ENCODE measurements at regions not wholly inside any gene's neighbourhood (a gene's known extent, or its start where the extent isn't known, plus 50 kb on each side); places are given as distances from the start of the nearest gene placed in this dataset.

DNA sequence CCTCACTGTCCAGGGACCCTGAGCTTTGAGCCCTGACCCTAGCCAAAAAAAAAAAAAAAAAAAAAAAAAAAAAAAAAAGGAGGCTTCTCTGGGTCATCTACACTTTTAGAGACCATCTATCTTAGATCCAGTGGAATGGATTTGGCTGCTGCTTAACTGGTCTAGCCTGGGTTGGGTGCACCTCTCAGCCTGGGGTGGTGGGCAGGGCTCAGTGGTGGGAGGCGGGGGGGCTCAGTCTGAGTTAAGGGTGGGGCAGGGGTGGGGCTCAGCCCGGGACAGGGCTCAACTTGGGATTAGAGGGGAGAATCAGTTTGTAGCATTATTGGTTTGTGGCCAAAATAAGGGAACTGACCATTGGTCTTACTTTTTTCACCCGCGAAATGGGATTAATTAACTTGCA lies 139.2 kb downstream of the TPRA1 start:
- Histone ChIP-seq H3K4me3 (ENCODE audit: low read depth in 1 of 2, low read length in 1 of 2) (no peak overlapping the region), H3K9me3 (no peaks in the 10 kb centered on the region), H3K27ac (no peak overlapping the region), H3K27me3 (peaks cover 43% of the 10 kb centered on the region), H3K4me1 (ENCODE audit: control insufficient read depth in 1 of 2, insufficient read depth in 1 of 2, low read depth in 1 of 2, low read length in 1 of 2) (no peaks in the 10 kb centered on the region), H3K36me3 (no peaks in the 10 kb centered on the region)
- TF ChIP-seq, protein P1, sequence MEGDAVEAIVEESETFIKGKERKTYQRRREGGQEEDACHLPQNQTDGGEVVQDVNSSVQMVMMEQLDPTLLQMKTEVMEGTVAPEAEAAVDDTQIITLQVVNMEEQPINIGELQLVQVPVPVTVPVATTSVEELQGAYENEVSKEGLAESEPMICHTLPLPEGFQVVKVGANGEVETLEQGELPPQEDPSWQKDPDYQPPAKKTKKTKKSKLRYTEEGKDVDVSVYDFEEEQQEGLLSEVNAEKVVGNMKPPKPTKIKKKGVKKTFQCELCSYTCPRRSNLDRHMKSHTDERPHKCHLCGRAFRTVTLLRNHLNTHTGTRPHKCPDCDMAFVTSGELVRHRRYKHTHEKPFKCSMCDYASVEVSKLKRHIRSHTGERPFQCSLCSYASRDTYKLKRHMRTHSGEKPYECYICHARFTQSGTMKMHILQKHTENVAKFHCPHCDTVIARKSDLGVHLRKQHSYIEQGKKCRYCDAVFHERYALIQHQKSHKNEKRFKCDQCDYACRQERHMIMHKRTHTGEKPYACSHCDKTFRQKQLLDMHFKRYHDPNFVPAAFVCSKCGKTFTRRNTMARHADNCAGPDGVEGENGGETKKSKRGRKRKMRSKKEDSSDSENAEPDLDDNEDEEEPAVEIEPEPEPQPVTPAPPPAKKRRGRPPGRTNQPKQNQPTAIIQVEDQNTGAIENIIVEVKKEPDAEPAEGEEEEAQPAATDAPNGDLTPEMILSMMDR (IDR thresholded peaks at IDR 0.05) = no peak

DNA sequence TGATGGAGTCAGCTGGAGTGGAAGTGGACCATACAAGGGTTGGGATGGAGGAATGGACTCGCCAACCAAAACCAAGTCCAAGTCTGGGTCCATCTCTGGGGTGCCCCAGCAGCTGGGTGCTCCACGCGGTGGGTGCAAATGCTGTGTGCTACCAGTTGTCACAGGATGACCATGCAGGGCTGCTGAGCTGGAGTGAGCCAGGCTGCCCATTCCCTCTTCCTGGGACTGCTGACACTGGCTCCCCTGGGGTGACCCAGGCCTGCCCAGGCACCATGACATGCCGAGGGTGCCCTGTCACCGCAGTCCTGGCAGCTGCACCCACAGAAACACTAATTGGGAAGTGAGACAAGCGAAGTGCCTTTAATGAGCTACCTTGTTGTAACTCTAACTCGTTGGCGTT lies 140.2 kb downstream of the TPRA1 start:
- H3K9me3 ChIP-seq = no peaks in the 10 kb centered on the region
- no peaks in the 10 kb centered on the region for H3K4me1 ChIP-seq (ENCODE audit: control insufficient read depth in 1 of 2, insufficient read depth in 1 of 2, low read depth in 1 of 2, low read length in 1 of 2)
- H3K27me3 ChIP-seq = peaks cover 33% of the 10 kb centered on the region
- H3K36me3 ChIP-seq = no peaks in the 10 kb centered on the region
- TF ChIP-seq, protein P1 (IDR thresholded peaks at IDR 0.05) = no peak
- no peak overlapping the region for H3K4me3 ChIP-seq (ENCODE audit: low read depth in 1 of 2, low read length in 1 of 2)
- no peak overlapping the region for H3K27ac ChIP-seq

DNA sequence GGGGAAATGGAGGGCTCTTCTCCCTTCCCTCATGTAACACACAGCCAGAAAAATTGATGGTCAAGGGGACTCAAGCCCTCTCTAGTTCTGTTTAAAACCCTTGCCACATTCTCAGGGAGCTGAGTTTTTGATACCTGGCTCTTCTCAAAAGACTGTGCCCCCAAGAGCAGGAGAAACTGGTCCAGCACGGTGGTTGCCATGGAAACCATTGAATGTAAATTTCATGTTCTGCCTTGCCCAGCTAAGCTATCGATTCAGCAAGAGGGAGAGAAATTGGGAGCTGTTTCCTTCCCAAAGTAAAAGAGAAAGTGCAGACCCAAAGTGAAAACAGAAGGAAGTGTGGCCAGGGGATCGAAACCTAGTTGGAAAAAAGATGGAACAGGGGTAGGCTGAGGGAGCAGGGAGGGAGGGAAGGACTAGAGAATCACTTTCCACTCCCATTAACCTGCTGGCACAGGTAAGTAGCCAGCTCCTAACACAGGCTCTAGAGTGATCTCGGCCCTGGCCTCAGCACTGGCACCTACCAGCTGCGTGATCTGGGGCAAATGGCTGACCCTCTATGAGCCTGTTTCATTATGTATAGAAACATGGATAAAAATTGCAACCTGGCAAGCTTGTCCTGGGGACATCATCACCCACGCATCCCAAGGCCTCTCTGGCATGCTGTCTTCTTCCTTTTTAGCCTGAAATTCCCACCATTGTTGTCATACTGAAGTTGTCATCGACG lies 140.9 kb downstream of the TPRA1 start:
- H3K4me1 ChIP-seq (ENCODE audit: control insufficient read depth in 1 of 2, insufficient read depth in 1 of 2, low read depth in 1 of 2, low read length in 1 of 2) = no peaks in the 10 kb centered on the region
- H3K4me3 ChIP-seq (ENCODE audit: low read depth in 1 of 2, low read length in 1 of 2) = no peak overlapping the region
- peaks cover 26% of the 10 kb centered on the region for H3K27me3 ChIP-seq
- TF ChIP-seq, protein P1 (IDR thresholded peaks at IDR 0.05) = no peak
- H3K36me3 ChIP-seq = no peaks in the 10 kb centered on the region
- no peaks in the 10 kb centered on the region for H3K9me3 ChIP-seq
- H3K27ac ChIP-seq = no peak overlapping the region

DNA sequence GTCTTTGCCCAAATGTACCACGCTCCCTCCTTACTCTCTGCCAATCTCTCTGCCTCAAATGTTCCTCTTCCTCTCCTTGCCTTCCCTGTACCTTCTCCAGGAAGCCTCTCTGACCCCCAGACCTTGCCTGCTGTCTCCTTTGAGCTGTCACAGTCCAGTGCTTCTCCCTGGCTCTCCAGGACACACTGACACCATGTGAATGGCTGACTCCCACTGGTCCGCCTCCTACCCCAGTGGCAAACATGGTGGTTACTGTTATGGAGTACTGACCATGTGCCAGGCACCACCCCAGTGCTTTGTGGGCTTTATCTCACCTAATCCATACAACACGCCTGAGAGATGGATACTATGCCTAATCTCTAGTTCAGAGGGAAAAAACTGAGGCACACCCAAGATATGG lies 141.9 kb downstream of the TPRA1 start:
- TF ChIP-seq, protein P1 (IDR thresholded peaks at IDR 0.05) = no peak
- peaks cover 17% of the 10 kb centered on the region for H3K27me3 ChIP-seq
- H3K36me3 ChIP-seq = no peaks in the 10 kb centered on the region
- H3K9me3 ChIP-seq = no peaks in the 10 kb centered on the region
- H3K4me3 ChIP-seq (ENCODE audit: low read depth in 1 of 2, low read length in 1 of 2) = no peak overlapping the region
- no peak overlapping the region for H3K27ac ChIP-seq
- no peaks in the 10 kb centered on the region for H3K4me1 ChIP-seq (ENCODE audit: control insufficient read depth in 1 of 2, insufficient read depth in 1 of 2, low read depth in 1 of 2, low read length in 1 of 2)

DNA sequence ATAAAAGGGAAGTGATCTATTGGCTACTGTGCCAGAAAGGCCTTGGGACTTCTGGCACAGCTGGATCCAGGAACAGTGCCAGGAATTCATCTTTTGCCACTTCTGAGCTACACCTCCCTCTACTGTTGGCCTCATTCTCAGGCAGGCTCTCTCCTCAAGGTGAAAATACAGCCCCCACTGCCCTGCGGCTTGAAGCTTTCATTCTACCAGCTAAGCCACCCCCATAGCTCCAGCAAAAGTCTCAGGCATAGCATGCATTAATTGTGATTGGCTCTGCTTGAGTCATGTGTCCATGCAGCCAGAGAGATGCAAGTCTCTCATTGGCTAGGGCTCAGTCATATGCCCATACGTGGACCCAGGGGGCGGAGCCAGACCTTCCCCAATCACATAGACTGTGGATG lies 142.4 kb downstream of the TPRA1 start:
- Histone ChIP-seq H3K27me3 (peaks cover 11% of the 10 kb centered on the region), H3K9me3 (no peaks in the 10 kb centered on the region), H3K36me3 (no peaks in the 10 kb centered on the region), H3K4me3 (ENCODE audit: low read depth in 1 of 2, low read length in 1 of 2) (no peak overlapping the region), H3K4me1 (ENCODE audit: control insufficient read depth in 1 of 2, insufficient read depth in 1 of 2, low read depth in 1 of 2, low read length in 1 of 2) (no peaks in the 10 kb centered on the region), H3K27ac (no peak overlapping the region)
- TF ChIP-seq, protein P1 (IDR thresholded peaks at IDR 0.05) = no peak

Data from neutrophil (primary cell).